Activated naive CD8-positive, alpha-beta T cell treated with anti-CD3 and anti-CD28 coated beads, Interleukin-2, amount 10 ng/mL, durations not matched to agents 7 days and 5 days (primary cell): ENCODE measurements at regions not wholly inside any gene's neighbourhood (a gene's known extent, or its start where the extent isn't known, plus 50 kb on each side); places are given as distances from the start of the nearest gene placed in this dataset.

ENCODE experiments used
- ATAC-seq: fragments of 150-1000 bp; cut with Tn5 transposase; one replicate; pipeline ENCODE4 v1.10.0; 2021; ENCODE audit warnings: low read depth, moderate library complexity
- POLR2A ChIA-PET: fragments of 350-600 bp; sonication (Branson Sonifier 250); formaldehyde crosslinking; loops from one replicate; lab custom pipeline; 2021; ENCODE audit warnings: antibody characterized with exemption; lab: Charles Lee
- DNase-seq: peaks from one replicate; pipeline ENCODE4 v3.0.0; 2021
- H3K27ac Mint-ChIP-seq: one replicate; pipeline ENCODE4 v1.8.0; 2022; ENCODE audit warnings: mild to moderate bottlenecking, mixed read lengths
- H3K27me3 Mint-ChIP-seq: one replicate; pipeline ENCODE4 v1.8.0; 2022; ENCODE audit warnings: mild to moderate bottlenecking, moderate library complexity, mixed read lengths
- H3K36me3 Mint-ChIP-seq: one replicate; pipeline ENCODE4 v1.8.0; 2021; ENCODE audit warnings: mild to moderate bottlenecking, mixed read lengths
- H3K4me1 Mint-ChIP-seq: one replicate; pipeline ENCODE4 v1.8.0; 2021; ENCODE audit warnings: mixed read lengths
- H3K4me3 Mint-ChIP-seq: one replicate; pipeline ENCODE4 v1.8.0; 2022; ENCODE audit warnings: mild to moderate bottlenecking, moderate library complexity, mixed read lengths
- H3K9me3 Mint-ChIP-seq: one replicate; pipeline ENCODE4 v1.8.0; 2021; ENCODE audit warnings: mixed read lengths

DNA sequence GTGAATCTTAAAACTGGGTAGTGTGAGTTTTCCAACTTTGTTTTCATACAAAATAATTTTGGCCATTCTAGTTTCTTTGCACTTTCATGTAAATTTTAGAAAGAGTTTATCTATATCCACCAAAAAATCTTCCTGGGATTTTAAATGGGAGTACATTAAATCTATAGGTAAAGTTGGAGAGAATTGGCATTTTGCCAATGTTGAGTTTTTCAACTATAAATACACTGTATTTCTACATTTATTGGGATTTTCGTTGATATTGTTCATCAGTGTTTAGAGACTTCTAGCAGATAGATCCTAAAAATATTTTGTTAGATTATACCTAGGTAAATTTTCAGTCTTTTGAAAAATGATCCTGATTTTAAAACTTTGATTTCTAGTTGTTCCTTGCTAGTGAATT, 83.1 kb upstream of the CCDC54 start:
- ATAC-seq (no peak), DNase-seq (no peak)
- peaks cover 19% of the 10 kb centered on the region for H3K27me3 Mint-ChIP-seq
- no peak overlapping the region for H3K4me3 Mint-ChIP-seq
- H3K4me1 Mint-ChIP-seq: no peaks in the 10 kb centered on the region
- H3K27ac Mint-ChIP-seq: no peak overlapping the region
- no peaks in the 10 kb centered on the region for H3K36me3 Mint-ChIP-seq
- POLR2A ChIA-PET: no interaction called here
- peaks cover 4% of the 10 kb centered on the region for H3K9me3 Mint-ChIP-seq

DNA sequence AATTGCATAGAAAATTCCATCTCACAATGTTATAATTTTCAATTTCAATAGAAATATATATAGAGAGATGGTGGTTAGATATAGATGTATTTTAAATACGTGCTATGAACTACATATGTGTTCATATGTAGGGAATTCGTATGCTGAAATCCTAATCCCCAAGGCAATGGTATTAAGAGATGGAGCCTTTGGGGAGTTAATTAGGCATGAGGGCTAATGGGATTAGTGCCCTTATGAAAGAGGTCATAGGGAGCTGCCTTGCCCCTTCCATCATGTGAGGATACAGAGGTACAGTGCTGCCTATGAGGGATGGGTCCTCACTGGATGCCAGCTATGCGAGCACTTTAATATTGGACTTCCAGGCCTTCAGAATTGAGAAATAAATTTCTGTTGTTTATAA, 79.6 kb upstream of the CCDC54 start:
- Mint-ChIP-seq H3K27ac (no peak overlapping the region), H3K9me3 (peaks cover 4% of the 10 kb centered on the region), H3K27me3 (peaks cover 11% of the 10 kb centered on the region), H3K4me3 (no peak overlapping the region), H3K4me1 (no peaks in the 10 kb centered on the region), H3K36me3 (no peaks in the 10 kb centered on the region)
- ATAC-seq (no peak), DNase-seq (no peak)
- POLR2A ChIA-PET: no interaction called here

DNA sequence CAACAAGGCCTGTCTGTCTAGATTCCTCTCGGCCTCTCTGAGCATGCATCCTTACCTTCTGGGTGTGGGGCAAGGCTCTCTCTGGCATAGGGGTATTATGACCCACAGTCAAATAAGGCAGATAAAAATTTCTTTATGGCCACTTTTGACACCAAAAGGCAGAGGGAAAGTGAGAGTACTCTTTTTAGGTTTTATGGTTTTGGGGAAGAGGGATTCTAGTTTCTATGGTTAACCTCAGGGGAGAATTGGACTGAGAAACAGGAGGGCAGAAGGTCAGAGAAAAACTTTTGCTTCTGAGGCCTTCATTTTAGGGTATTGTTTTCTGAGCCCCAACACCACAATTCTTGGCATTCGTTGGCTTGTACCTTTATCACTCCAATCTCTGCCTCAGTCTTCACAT, 70.0 kb upstream of the CCDC54 start:
- Mint-ChIP-seq H3K27ac (no peak overlapping the region), H3K4me3 (no peak overlapping the region), H3K9me3 (no peaks in the 10 kb centered on the region), H3K36me3 (no peaks in the 10 kb centered on the region), H3K4me1 (no peaks in the 10 kb centered on the region), H3K27me3 (peaks cover 4% of the 10 kb centered on the region)
- DNase-seq: no peak
- POLR2A ChIA-PET: no interaction called here
- no peak for ATAC-seq

- ATAC-seq (no peak), DNase-seq (no peak)
- H3K36me3 Mint-ChIP-seq: no peaks in the 10 kb centered on the region
- H3K27me3 Mint-ChIP-seq: peaks cover 12% of the 10 kb centered on the region
- no peak overlapping the region for H3K27ac Mint-ChIP-seq
- H3K4me3 Mint-ChIP-seq: no peak overlapping the region
- H3K9me3 Mint-ChIP-seq: no peaks in the 10 kb centered on the region
- no peaks in the 10 kb centered on the region for H3K4me1 Mint-ChIP-seq
- POLR2A ChIA-PET: no interaction called here
Observed at GRCh38 chr3:107308716-107309115, 68.5 kb upstream of the CCDC54 start.

- POLR2A ChIA-PET: no interaction called here
- Mint-ChIP-seq H3K4me3 (no peak overlapping the region), H3K27me3 (peaks cover 15% of the 10 kb centered on the region), H3K4me1 (no peaks in the 10 kb centered on the region), H3K9me3 (no peaks in the 10 kb centered on the region), H3K27ac (no peak overlapping the region), H3K36me3 (no peaks in the 10 kb centered on the region)
- DNase-seq (no peak), ATAC-seq (no peak)
Observed at GRCh38 chr3:107309312-107309711, 67.9 kb upstream of the CCDC54 start.

DNA sequence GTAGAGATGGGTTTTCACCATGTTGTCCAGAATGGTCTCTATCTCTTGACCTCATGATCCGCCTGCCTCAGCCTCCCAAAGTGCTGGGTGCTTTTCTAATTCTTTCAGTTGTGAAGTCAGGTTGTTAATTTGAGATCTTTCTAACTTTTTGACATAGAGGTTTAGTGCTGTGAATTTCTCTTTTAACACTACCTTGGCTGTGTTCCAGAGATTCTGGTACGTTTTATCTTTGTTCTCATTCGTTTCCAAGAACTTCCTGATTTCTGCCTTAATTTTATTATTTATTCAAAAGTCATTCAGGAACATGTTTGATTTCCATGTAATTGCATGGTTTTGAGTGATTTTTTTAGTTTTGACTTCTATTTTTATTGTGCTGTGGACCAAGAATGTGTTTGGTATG, 63.5 kb upstream of the CCDC54 start:
- Mint-ChIP-seq H3K4me3 (no peak overlapping the region), H3K36me3 (no peaks in the 10 kb centered on the region), H3K27me3 (peaks cover 13% of the 10 kb centered on the region), H3K9me3 (no peaks in the 10 kb centered on the region), H3K4me1 (no peaks in the 10 kb centered on the region), H3K27ac (no peak overlapping the region)
- POLR2A ChIA-PET: no interaction called here
- ATAC-seq (no peak), DNase-seq (no peak)

DNA sequence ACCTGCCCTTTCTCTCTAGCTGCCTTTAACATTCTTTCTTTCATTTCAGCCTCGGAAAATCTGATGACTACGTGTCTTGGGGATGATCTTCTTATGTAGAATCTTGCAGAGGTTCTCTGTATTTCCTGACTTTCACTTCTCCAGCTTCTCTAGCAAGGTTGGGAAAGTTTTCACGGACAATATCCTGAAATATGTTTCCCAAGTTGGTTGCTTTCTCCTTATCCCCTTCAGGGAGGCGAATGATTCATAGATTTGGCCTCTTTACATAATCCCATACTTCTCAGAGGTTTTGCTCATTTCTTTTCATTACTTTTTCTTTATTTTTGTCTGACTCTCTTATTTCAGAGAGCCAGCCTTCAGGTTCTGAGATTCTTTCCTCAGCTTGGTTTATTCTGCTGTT, 62.1 kb upstream of the CCDC54 start:
- DNase-seq (no peak), ATAC-seq (no peak)
- POLR2A ChIA-PET: no interaction called here
- H3K4me1 Mint-ChIP-seq: no peaks in the 10 kb centered on the region
- H3K9me3 Mint-ChIP-seq: no peaks in the 10 kb centered on the region
- H3K4me3 Mint-ChIP-seq: no peak overlapping the region
- no peak overlapping the region for H3K27ac Mint-ChIP-seq
- peaks cover 11% of the 10 kb centered on the region for H3K27me3 Mint-ChIP-seq
- H3K36me3 Mint-ChIP-seq: no peaks in the 10 kb centered on the region

DNA sequence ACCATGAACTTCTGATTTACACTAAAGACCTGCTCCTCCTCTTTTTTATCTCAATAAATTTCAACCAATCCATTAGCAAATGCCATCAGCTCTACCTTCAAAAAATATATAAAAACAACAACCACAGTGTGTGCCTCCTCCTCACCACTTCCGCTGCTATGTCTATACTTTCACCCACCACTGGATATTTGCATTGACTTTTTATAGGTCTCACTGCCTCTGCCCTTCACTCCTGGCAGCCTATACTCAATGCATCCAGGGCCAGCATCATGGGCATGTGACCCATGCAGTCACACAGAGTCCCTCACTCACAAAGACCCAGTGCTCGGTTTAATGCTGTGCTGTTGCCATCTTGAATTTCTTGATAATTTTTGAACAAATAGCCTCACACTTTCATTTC, 53.5 kb upstream of the CCDC54 start:
- no peaks in the 10 kb centered on the region for H3K9me3 Mint-ChIP-seq
- no peaks in the 10 kb centered on the region for H3K36me3 Mint-ChIP-seq
- no peak overlapping the region for H3K4me3 Mint-ChIP-seq
- no peak overlapping the region for H3K27ac Mint-ChIP-seq
- no peak for DNase-seq
- POLR2A ChIA-PET: no interaction called here
- H3K27me3 Mint-ChIP-seq: peaks cover 2% of the 10 kb centered on the region
- H3K4me1 Mint-ChIP-seq: no peaks in the 10 kb centered on the region
- ATAC-seq: no peak

DNA sequence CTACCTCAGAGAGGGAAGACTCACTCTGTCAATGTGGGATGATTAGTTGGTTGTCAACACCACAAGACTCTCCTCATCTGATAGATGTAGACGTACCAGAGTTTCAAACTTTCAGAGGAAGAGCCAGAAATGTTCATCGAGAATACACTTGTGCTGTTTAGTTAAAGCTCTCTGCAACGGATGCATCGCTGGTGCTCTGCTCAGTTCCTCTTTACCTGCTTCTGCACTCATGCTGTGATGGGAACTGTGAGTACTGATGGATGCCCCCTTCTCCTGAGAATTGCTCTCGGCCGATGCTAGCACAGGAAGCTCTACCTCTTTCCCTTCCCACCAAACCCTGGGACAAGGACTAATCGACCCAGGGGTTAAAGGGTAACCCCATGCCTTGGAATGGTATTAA, 51.8 kb upstream of the CCDC54 start:
- Mint-ChIP-seq H3K9me3 (no peaks in the 10 kb centered on the region), H3K27ac (no peak overlapping the region), H3K27me3 (peaks cover 2% of the 10 kb centered on the region), H3K36me3 (no peaks in the 10 kb centered on the region), H3K4me1 (no peaks in the 10 kb centered on the region), H3K4me3 (no peak overlapping the region)
- no peak for ATAC-seq
- POLR2A ChIA-PET: no interaction called here
- DNase-seq: no peak
